ENCODE measurements at regions not wholly inside any gene's neighbourhood (a gene's known extent, or its start where the extent isn't known, plus 50 kb on each side); places are given as distances from the start of the nearest gene placed in this dataset.
A peak's percentile ranks its signal among the peaks of the same experiment; 100 is the strongest.
"Not testable (repeated sequence)": the region's sequence is repeated elsewhere in the genome, so short reads cannot be mapped to it uniquely, and the experiment has no call there.

- WGBS (ENCODE audit: insufficient coverage), result 79% methylated on average over 3 of the region's 4 CpGs
- not testable (repeated sequence) for H3K27me3 ChIP-seq (ENCODE audit: control insufficient read depth, insufficient read depth, low read length); H3K4me1 ChIP-seq (ENCODE audit: control insufficient read depth, insufficient read depth, low read length); H3K27ac ChIP-seq (ENCODE audit: low read depth, low read length); H3K9me3 ChIP-seq (ENCODE audit: control insufficient read depth, insufficient read depth, low read length); H3K36me3 ChIP-seq (ENCODE audit: control insufficient read depth, insufficient read depth, low read length); DNase-seq (ENCODE audit: low read depth in 4 of 6, low spot score in 6 of 6); H3K4me3 ChIP-seq (ENCODE audit: low read depth, low read length)
Observed at GRCh38 chr20:48498125-48498524, 329.7 kb downstream of the PREX1 start.

DNA sequence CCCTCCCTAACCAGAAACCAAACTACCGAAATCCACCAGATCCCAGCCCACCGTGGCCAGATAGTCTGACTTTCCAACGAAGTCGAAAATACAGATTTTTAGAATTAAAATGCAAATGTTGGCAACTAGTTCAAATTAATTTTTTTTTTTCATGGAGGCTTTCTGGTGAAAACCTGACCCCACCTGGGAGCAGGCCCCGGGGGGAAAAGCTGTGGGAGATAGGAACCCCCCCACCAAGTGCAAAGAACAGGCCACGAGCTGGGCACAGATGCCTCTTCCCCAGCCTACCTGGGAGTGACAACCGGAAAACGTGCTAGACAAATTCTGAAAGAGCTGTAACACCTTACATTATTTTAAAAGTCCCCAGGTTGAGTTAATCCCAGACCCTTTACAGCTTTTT is 333.8 kb downstream of the PREX1 start:
- Histone ChIP-seq H3K27me3 (ENCODE audit: control insufficient read depth, insufficient read depth, low read length) (peaks cover 8% of the 10 kb centered on the region), H3K4me3 (ENCODE audit: low read depth, low read length) (no peak overlapping the region), H3K27ac (ENCODE audit: low read depth, low read length) (no peak overlapping the region), H3K36me3 (ENCODE audit: control insufficient read depth, insufficient read depth, low read length) (no peaks in the 10 kb centered on the region), H3K4me1 (ENCODE audit: control insufficient read depth, insufficient read depth, low read length) (peaks cover 19% of the 10 kb centered on the region), H3K9me3 (ENCODE audit: control insufficient read depth, insufficient read depth, low read length) (no peaks in the 10 kb centered on the region)
- DNase-seq (ENCODE audit: low read depth in 4 of 6, low spot score in 6 of 6), result no peak
- WGBS (ENCODE audit: insufficient coverage), result no CpG with 5 or more reads among the region's 8 CpGs

DNA sequence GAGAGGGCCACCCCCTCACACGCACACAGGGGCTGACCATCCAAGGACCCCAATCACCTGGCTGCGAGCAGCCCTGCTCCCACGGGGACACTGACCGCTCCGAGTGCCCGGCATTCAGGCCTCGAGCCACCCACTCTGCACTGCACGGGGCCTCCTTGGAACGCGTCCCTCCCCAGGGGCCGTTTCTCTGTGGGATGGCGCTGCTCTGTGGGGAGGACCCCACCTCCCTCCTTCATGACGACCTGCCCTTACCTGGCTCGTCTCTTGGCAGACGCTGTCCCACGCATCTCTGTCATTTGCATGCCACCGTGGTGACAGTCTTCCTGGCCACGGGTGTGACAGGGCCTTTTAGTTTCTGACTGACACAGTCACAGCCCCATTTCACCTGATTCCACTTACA is 334.5 kb downstream of the PREX1 start:
- not testable (repeated sequence) for H3K27ac ChIP-seq (ENCODE audit: low read depth, low read length); H3K27me3 ChIP-seq (ENCODE audit: control insufficient read depth, insufficient read depth, low read length); H3K9me3 ChIP-seq (ENCODE audit: control insufficient read depth, insufficient read depth, low read length); DNase-seq (ENCODE audit: low read depth in 4 of 6, low spot score in 6 of 6); H3K36me3 ChIP-seq (ENCODE audit: control insufficient read depth, insufficient read depth, low read length); H3K4me3 ChIP-seq (ENCODE audit: low read depth, low read length)
- H3K4me1 ChIP-seq (ENCODE audit: control insufficient read depth, insufficient read depth, low read length), result peaks cover 25% of the 10 kb centered on the region
- WGBS (ENCODE audit: insufficient coverage), result no CpG with 5 or more reads among the region's 18 CpGs

DNA sequence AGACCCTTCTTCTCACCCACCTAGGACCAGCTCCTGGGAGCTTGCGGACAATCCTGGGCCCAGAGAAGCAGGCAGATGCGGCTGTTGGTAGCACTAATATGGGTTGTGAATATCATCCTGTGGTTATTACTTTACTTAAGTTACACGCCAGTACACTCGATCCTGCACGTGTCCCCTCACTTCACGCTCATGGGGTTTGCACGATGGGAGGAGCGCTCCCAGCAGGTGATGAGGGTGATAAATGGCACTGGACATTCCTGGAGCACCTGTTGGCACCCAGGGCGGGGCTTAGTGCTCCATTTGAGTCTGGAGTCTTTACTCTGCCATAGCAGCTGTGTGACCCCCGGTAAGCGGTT is 335.1 kb downstream of the PREX1 start:
- peaks cover 7% of the 10 kb centered on the region for H3K27me3 ChIP-seq (ENCODE audit: control insufficient read depth, insufficient read depth, low read length)
- no peak for DNase-seq (ENCODE audit: low read depth in 4 of 6, low spot score in 6 of 6)
- H3K4me3 ChIP-seq (ENCODE audit: low read depth, low read length), result no peak overlapping the region
- no peaks in the 10 kb centered on the region for H3K9me3 ChIP-seq (ENCODE audit: control insufficient read depth, insufficient read depth, low read length)
- H3K27ac ChIP-seq (ENCODE audit: low read depth, low read length), result no peak overlapping the region
- no peaks in the 10 kb centered on the region for H3K36me3 ChIP-seq (ENCODE audit: control insufficient read depth, insufficient read depth, low read length)
- 83% methylated on average over 7 of the region's 11 CpGs for WGBS (ENCODE audit: insufficient coverage)
- H3K4me1 ChIP-seq (ENCODE audit: control insufficient read depth, insufficient read depth, low read length), result peaks cover 27% of the 10 kb centered on the region

- H3K4me1 ChIP-seq (ENCODE audit: control insufficient read depth, insufficient read depth, low read length), result peaks cover 27% of the 10 kb centered on the region
Observed at GRCh38 chr20:48492015-48492714, 335.6 kb downstream of the PREX1 start.

GRCh38 chr20:48490961-48491831 is 336.6 kb downstream of the PREX1 start:
- peaks cover 27% of the 10 kb centered on the region for H3K4me1 ChIP-seq (ENCODE audit: control insufficient read depth, insufficient read depth, low read length)
- 90% methylated on average over 6 of the region's 10 CpGs for WGBS (ENCODE audit: insufficient coverage)
- no peak overlapping the region for H3K27ac ChIP-seq (ENCODE audit: low read depth, low read length)
- H3K4me3 ChIP-seq (ENCODE audit: low read depth, low read length), result no peak overlapping the region
- no peaks in the 10 kb centered on the region for H3K9me3 ChIP-seq (ENCODE audit: control insufficient read depth, insufficient read depth, low read length)
- H3K36me3 ChIP-seq (ENCODE audit: control insufficient read depth, insufficient read depth, low read length), result no peaks in the 10 kb centered on the region
- H3K27me3 ChIP-seq (ENCODE audit: control insufficient read depth, insufficient read depth, low read length), result peaks cover 7% of the 10 kb centered on the region
- DNase-seq (ENCODE audit: low read depth in 4 of 6, low spot score in 6 of 6), result peak in 2 of 6 donors; percentile 24 to 37

More at GRCh38 chr20:48492015-48492714, 335.6 kb downstream of the PREX1 start:
- Histone ChIP-seq H3K9me3 (ENCODE audit: control insufficient read depth, insufficient read depth, low read length) (no peaks in the 10 kb centered on the region), H3K4me3 (ENCODE audit: low read depth, low read length) (no peak overlapping the region), H3K27me3 (ENCODE audit: control insufficient read depth, insufficient read depth, low read length) (peaks cover 7% of the 10 kb centered on the region), H3K27ac (ENCODE audit: low read depth, low read length) (no peak overlapping the region), H3K36me3 (ENCODE audit: control insufficient read depth, insufficient read depth, low read length) (no peaks in the 10 kb centered on the region)
- peak in 1 of 6 donors; percentile 57 for DNase-seq (ENCODE audit: low read depth in 4 of 6, low spot score in 6 of 6)
- 65% methylated on average over 16 of the region's 17 CpGs for WGBS (ENCODE audit: insufficient coverage)

DNA sequence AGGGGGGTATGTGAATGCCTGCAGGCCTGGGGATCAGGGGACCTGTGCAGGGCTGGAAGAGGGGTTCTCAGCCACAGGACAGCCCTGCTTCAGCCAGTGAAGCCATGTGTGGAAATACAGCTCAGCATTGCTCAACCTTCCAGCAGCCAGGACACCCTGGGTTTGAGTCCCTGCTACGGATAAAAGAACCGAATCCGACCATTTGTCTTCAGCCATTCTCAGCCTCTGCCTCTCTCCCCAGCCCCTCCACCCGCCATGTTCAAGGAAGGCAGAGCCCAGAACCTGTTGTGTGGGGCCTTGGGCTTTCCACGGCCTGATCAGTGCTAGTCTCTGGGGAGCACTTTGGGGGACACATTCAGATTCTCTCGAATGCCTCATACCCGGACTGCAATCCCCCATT is 337.5 kb downstream of the PREX1 start:
- not testable (repeated sequence) for H3K27ac ChIP-seq (ENCODE audit: low read depth, low read length); H3K36me3 ChIP-seq (ENCODE audit: control insufficient read depth, insufficient read depth, low read length); H3K9me3 ChIP-seq (ENCODE audit: control insufficient read depth, insufficient read depth, low read length); H3K27me3 ChIP-seq (ENCODE audit: control insufficient read depth, insufficient read depth, low read length); DNase-seq (ENCODE audit: low read depth in 4 of 6, low spot score in 6 of 6); H3K4me3 ChIP-seq (ENCODE audit: low read depth, low read length)
- peaks cover 27% of the 10 kb centered on the region for H3K4me1 ChIP-seq (ENCODE audit: control insufficient read depth, insufficient read depth, low read length)
- WGBS (ENCODE audit: insufficient coverage), result 60% methylated on average over 5 of the region's 7 CpGs

GRCh38 chr20:48489656-48490055 is 338.1 kb downstream of the PREX1 start:
- Histone ChIP-seq H3K9me3 (ENCODE audit: control insufficient read depth, insufficient read depth, low read length) (no peaks in the 10 kb centered on the region), H3K4me1 (ENCODE audit: control insufficient read depth, insufficient read depth, low read length) (peaks cover 27% of the 10 kb centered on the region), H3K36me3 (ENCODE audit: control insufficient read depth, insufficient read depth, low read length) (no peaks in the 10 kb centered on the region), H3K27me3 (ENCODE audit: control insufficient read depth, insufficient read depth, low read length) (peaks cover 7% of the 10 kb centered on the region), H3K27ac (ENCODE audit: low read depth, low read length) (no peak overlapping the region), H3K4me3 (ENCODE audit: low read depth, low read length) (no peak overlapping the region)
- 26% methylated on average over 8 of the region's 8 CpGs for WGBS (ENCODE audit: insufficient coverage)
- DNase-seq (ENCODE audit: low read depth in 4 of 6, low spot score in 6 of 6), result peak; percentile 24 to 93 (median 38)

DNA sequence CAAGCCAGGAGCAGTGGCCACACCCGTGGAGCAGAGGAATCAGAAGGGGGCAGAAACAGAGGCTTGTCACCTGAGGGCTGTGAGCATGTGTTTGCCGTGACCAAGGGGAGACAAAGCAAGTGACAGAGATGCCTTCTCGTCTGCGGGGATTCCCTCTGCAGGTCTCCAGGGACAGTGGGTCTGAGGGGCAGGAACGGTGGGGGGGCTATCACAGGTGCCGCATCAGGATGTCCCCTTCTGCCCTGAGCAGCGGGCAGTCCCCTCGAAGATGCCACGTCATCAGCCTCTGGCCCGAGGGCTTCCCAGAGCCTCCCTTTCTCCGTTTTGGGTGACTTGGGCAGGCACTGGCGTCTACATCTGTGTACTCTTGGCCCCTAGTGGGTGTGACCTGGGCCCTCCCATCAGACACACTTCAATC is 338.7 kb downstream of the PREX1 start:
- DNase-seq (ENCODE audit: low read depth in 4 of 6, low spot score in 6 of 6), result no peak
- Histone ChIP-seq H3K27me3 (ENCODE audit: control insufficient read depth, insufficient read depth, low read length) (peaks cover 7% of the 10 kb centered on the region), H3K27ac (ENCODE audit: low read depth, low read length) (no peak overlapping the region), H3K4me1 (ENCODE audit: control insufficient read depth, insufficient read depth, low read length) (peaks cover 27% of the 10 kb centered on the region), H3K4me3 (ENCODE audit: low read depth, low read length) (no peak overlapping the region), H3K36me3 (ENCODE audit: control insufficient read depth, insufficient read depth, low read length) (no peaks in the 10 kb centered on the region), H3K9me3 (ENCODE audit: control insufficient read depth, insufficient read depth, low read length) (no peaks in the 10 kb centered on the region)
- 81% methylated on average over 12 of the region's 12 CpGs for WGBS (ENCODE audit: insufficient coverage)

All from spinal cord (tissue), 9 donors.